HG02973 (cell line): ENCODE measurements at regions not wholly inside any gene's neighbourhood (a gene's known extent, or its start where the extent isn't known, plus 50 kb on each side); places are given as distances from the start of the nearest gene placed in this dataset.
"Not testable (repeated sequence)": the region's sequence is repeated elsewhere in the genome, so short reads cannot be mapped to it uniquely, and the experiment has no call there.

ENCODE experiments used
- ATAC-seq: cut with Tn5 transposase; IDR thresholded peaks from one replicate; pipeline ENCODE4 v1.9.1; 2021; ENCODE audit warnings: moderate library complexity; ENCODE audit not compliant: unreplicated experiment

- not testable (repeated sequence) for ATAC-seq
Observed at GRCh38 chr2:19615402-19615801, 257.0 kb upstream of the OSR1 start.

GRCh38 chr2:19614066-19614465 is 255.6 kb upstream of the OSR1 start:
- ATAC-seq = no peak

- no peak for ATAC-seq
Observed at GRCh38 chr2:19611491-19612332, 253.3 kb upstream of the OSR1 start.

- ATAC-seq = no peak
Observed at GRCh38 chr2:19609266-19609665, 250.8 kb upstream of the OSR1 start.

DNA sequence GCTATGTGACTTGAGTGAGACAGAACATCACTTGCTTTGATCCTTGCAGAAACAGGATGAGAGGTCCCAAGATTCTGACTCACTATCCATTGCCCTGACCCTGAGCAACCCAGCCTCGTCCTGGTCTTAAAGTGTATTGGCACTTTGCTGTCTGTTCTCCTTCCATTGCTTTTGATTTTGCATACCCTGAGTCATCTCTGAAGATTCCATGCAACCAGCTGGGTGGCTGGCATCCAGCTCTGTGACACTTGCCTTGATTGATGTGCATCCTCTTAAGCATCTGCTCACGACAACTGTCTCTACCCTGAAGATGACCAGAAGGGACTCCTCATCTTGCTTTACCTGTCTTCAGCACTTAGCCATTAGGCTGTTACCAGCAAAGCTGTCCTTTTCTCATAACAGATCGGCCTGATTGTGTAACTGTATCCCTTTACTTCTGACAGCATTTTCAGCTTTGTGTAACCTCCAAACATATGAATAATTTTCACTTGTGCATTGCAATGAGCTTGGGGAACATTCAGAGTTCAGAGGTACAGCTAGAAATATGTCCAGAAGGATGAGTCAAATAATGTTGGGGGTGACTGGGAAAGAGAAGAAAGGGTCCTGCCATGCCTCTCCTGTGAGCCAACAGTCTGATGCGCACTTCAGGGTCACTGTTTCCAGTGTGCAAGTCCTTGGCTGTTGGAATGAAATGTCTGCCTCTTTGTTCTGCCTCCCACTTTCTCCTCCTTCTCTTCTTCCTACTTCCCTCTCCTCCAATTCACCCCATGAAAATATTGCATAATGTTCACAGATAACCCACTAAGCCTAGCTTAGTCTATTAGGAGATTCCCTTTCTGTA is 249.7 kb upstream of the OSR1 start:
- ATAC-seq = no peak

DNA sequence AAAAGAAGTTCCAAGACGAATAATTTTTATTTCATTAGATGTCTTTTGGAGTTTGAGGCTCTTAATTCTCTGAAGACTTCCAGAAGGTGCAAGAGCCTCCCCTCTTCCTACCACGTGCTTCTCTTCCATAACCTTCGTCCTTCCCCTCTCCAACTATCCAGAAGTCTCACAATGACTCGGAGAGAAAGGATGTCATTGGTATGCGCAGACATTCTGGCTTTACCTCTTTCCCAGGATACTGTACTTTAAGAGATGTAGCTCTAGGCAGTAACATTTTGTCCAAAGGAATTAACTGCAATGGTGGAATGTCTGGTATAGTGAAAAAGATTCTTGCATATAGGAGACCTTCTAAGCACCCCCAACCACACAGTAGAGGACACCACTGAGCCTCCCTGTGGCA is 249.0 kb upstream of the OSR1 start:
- ATAC-seq = no peak

DNA sequence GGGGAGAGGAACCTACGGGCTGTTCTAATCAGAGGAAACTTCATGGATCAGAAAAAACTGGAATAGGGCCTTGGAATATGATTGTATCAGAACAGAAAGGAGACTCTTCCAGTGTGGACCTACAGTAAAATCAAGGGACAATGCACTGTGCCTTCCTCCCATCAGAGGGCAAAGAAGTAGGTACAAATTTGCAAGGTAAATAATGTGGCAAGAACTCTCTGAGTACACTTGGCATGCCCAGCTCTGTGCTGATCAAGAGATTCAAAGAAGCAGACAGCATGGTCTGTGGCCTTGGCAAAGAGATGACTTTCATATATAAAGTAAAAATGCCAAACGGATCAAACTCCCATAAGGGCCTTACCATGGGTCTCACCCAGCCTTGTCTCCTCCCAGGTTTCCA is 242.6 kb upstream of the OSR1 start:
- no peak for ATAC-seq

- no peak for ATAC-seq
Observed at GRCh38 chr2:19600506-19600905, 242.1 kb upstream of the OSR1 start.

DNA sequence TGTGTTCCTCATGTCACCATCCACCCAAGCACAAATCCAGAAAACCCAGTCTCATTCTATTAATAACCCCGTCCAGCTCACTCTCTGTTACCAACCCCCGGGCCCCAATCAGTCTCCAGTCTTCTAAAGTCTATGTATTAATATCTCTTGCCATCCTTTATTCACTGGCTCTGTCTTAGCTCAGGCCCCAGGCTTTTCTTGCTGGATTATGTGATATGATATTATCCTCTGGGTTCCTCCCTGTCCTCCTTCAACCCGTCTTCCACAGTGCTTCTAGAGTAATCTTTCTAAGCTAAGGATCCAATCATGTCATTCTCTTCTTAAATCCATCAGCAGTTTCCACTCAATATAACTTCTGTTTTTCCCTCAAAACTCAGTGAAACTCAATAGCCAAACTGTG is 240.5 kb upstream of the OSR1 start:
- no peak for ATAC-seq

- ATAC-seq = no peak
Observed at GRCh38 chr2:19592197-19592596, 233.8 kb upstream of the OSR1 start.

GRCh38 chr2:19589791-19590190 is 231.4 kb upstream of the OSR1 start:
- ATAC-seq = no peak

GRCh38 chr2:19580830-19581229 is 222.4 kb upstream of the OSR1 start:
- no peak for ATAC-seq

- ATAC-seq = no peak
Observed at GRCh38 chr2:19580264-19580663, 221.8 kb upstream of the OSR1 start.

GRCh38 chr2:19579461-19579860 is 221.0 kb upstream of the OSR1 start:
- no peak for ATAC-seq

DNA sequence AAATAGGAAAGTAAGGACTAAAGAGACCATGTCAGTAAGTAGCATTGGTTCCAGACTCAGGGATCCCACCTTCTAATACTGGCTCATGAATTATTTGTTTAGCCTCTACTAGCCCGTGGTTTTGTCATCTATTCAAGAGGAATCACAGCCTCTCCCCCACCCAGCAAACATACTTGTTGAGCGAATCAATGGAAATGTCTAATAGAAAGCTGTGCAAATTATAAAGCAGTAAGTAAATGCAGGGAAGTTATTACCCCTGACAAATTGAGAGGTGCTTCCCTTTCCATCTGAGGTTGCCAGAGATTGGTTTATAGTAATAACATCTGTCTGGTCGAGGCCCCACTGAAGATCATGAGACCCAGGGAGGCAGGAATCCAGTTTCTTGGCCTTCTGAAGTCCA is 219.3 kb upstream of the OSR1 start:
- ATAC-seq = no peak

DNA sequence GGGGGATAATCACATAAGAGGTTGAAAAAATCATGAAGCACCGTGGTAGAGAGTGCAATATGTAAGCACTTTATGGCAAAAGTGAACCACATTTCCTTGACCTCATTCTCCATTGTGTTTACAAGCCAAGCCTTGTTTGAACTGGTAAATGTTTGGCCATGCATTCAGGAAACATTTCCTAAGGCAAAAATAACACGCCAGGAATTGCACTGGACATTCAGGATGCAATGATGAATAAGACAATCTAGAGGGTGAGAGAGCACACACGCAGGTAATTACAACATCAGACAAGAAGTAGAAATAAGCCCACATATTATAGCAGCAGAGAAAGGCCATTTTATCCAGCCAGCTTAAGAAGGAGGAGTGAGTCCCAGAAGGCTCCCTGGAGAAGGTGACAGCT is 218.0 kb upstream of the OSR1 start:
- ATAC-seq = no peak

- no peak for ATAC-seq
Observed at GRCh38 chr2:19575641-19576040, 217.2 kb upstream of the OSR1 start.

GRCh38 chr2:19574778-19575260 is 216.4 kb upstream of the OSR1 start:
- ATAC-seq = no peak

DNA sequence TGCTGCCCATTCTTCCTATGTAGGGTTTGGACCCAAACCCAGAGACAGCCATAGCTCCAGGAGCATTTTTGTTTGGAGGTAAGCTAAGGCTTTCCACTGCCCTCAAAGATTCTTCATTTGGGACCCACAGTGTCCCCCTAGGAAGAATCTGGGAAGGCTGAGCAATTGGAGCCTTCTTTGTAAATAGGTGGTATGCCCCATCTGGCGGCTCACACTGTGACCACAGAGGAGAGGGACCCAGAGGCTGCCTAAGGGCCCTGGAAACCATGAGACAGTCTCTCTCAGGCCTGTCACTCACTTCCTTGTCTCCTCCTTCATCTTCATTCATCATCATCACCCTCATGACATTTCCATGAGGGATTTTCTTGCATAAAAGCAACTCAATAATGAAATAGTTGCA is 215.4 kb upstream of the OSR1 start:
- no peak for ATAC-seq

DNA sequence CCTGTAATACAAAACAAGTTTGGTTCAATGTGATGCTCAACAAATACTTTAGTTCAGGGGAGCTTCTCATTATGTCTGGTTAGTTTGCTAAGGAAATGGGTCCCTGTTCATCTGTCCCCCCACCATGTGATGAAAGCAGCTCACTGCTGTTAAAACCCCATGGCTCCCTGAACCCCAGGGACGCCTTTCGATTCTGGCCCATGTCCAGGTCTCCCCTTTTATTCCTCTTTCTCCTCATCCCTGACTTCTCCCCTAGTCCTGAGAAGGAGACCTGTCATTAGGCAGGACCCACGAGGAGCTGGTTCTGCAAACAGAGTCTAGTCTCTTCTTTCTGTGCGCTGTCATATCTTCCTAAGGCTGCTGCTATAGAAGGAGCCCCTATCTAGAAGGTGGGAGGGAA is 213.3 kb upstream of the OSR1 start:
- ATAC-seq = no peak

- ATAC-seq = no peak
Observed at GRCh38 chr2:19569300-19569791, 210.9 kb upstream of the OSR1 start.

- ATAC-seq = no peak
Observed at GRCh38 chr2:19568809-19569208, 210.4 kb upstream of the OSR1 start.
